NCI-H2029 (cell line): ENCODE measurements at regions not wholly inside any gene's neighbourhood (a gene's known extent, or its start where the extent isn't known, plus 50 kb on each side); places are given as distances from the start of the nearest gene placed in this dataset.

Experiments used
- DNase-seq: peaks from one replicate; lab custom pipeline; 2025; lab: John Stamatoyannopoulos, UW

GRCh38 chr10:131561897-131562296, 250.4 kb upstream of the TCERG1L start:
- peak; percentile 31 for DNase-seq

GRCh38 chr10:131563411-131563810, 251.9 kb upstream of the TCERG1L start:
- DNase-seq, result no peak

GRCh38 chr10:131567279-131568162, 256.0 kb upstream of the TCERG1L start:
- no peak for DNase-seq

GRCh38 chr10:131568866-131569265, 257.3 kb upstream of the TCERG1L start:
- no peak for DNase-seq

- no peak for DNase-seq
Observed at GRCh38 chr10:131569851-131570715, 258.6 kb upstream of the TCERG1L start.

- DNase-seq, result no peak
Observed at GRCh38 chr10:131570716-131571307, 259.3 kb upstream of the TCERG1L start.

- DNase-seq, result no peak
Observed at GRCh38 chr10:131571346-131571745, 259.8 kb upstream of the TCERG1L start.

- no peak for DNase-seq
Observed at GRCh38 chr10:131571865-131572264, 260.3 kb upstream of the TCERG1L start.

- no peak for DNase-seq
Observed at GRCh38 chr10:131573256-131573655, 261.7 kb upstream of the TCERG1L start.

- no peak for DNase-seq
Observed at GRCh38 chr10:131573707-131574106, 262.2 kb upstream of the TCERG1L start.

GRCh38 chr10:131574363-131574706, 262.8 kb upstream of the TCERG1L start:
- DNase-seq, result no peak

- DNase-seq, result no peak
Observed at GRCh38 chr10:131574707-131575430, 263.3 kb upstream of the TCERG1L start.

GRCh38 chr10:131575877-131576276, 264.4 kb upstream of the TCERG1L start:
- no peak for DNase-seq

- no peak for DNase-seq
Observed at GRCh38 chr10:131576341-131577177, 265.0 kb upstream of the TCERG1L start.

GRCh38 chr10:131577178-131577555, 265.6 kb upstream of the TCERG1L start:
- DNase-seq, result no peak

GRCh38 chr10:131577786-131578471, 266.4 kb upstream of the TCERG1L start:
- no peak for DNase-seq

- no peak for DNase-seq
Observed at GRCh38 chr10:131578472-131578970, 267.0 kb upstream of the TCERG1L start.

- no peak for DNase-seq
Observed at GRCh38 chr10:131579251-131580071, 267.9 kb upstream of the TCERG1L start.

GRCh38 chr10:131580076-131580652, 268.6 kb upstream of the TCERG1L start:
- DNase-seq, result no peak
